ENCODE measurements at regions not wholly inside any gene's neighbourhood (a gene's known extent, or its start where the extent isn't known, plus 50 kb on each side); places are given as distances from the start of the nearest gene placed in this dataset.

DNA sequence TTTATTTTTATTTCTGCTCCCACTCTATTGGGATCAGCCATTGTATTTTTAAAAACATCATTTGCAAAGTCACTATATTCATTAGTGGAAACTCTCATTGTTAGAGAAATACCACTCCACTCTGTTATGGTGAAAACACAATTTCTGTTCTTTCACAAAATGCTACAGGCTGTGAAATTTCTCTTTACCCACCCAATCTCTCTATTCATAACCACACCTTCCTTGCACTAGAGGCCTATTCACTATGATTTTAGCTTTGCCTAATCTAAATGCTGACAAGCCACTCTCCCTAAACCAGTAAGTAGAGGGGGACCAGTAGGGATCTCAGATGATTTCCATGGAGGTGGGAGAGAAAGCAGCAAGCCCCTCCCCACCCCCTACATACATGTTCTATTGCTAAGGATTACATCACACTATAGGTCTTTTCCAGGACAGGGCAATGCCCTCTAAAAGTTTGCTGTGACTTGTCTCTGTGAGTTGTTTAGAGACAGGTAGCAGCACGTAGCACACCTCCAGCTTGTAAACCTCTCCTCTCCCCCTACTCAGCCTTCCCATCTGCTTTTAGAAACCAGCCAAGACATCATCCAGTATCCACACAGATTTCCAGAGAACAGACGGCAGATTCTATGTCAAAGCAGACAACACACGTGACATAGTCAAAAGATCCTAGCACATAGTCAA is 58.3 kb upstream of the PPP1R3C start:
- no peak for DNase-seq

DNA sequence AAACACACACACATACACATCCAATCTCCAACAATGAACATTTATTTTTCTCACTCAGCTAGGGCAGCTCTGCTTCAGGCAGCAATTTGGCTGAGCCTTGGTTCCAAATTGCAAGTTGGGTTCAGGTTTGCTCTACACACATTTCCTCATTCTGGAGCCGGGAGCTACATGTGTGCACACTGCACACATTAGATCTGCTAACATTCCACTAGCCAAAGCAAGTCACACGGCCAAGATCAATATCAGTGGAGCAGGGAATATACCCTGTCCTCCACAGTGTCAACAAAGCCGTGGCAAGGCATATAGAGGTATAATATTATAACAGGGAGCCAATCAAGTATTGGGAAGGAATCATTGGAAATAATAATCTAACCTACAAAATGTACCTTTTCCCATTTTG is 57.5 kb upstream of the PPP1R3C start:
- no peak for DNase-seq

DNA sequence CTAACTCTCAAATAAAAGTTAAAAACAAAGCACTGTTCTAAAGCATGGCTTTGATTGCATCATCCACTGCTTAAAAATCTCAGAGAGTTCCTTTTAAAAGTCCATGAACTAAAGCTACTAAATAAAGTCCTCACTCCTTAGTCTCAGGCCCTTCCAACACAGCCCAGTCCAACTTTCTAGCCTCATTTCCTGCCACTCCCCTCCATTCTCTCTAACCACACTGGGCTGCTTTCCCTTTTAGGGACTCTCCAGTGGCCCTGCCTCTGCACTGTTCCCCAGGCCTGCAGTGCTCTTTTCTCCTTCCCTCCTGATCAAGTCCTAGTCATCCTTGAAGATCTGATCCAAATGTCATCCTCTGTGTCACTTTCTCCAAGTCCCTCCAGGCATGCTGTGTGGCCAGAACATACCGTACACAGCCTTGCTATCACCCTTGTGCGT is 56.9 kb upstream of the PPP1R3C start:
- DNase-seq, result no peak

DNA sequence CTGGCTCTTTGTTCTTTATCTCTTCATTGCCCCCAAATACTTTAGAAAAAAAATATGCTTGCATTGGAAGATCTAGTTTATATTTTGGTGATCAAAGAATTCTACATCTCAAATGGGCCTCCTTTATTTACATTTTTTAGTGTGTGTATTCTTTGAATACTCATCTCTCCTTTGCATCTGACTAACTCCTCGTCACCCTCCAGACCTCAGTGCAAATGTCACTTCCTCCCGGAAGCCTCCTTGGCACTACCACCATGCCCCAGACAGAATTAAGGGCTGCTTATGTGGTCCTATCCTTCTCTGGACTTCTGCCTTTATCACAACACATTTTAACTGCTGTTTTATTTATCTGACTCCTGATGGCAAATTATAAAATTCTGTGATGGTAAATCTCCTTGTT is 52.0 kb upstream of the PPP1R3C start:
- DNase-seq, result no peak

DNA sequence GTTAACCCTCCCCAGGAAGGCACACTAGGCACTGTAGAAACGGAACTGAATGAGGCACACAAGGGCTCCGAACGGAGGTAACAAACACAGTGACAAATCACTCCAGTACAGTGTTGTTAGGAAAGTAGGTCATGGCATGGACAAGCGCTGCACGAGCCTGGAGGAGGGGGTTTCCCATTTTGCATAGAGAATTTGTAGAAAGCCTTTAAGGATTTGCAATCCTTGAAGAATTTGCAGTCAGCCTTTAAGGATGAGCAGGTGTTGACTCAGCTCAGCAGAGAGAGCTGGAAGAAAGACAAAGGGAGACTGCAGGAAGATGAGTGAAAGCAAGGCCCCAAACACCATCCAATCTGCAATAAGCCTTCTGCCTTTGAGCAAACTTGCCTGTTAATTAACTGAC is 51.1 kb upstream of the PPP1R3C start:
- no peak for DNase-seq

DNA sequence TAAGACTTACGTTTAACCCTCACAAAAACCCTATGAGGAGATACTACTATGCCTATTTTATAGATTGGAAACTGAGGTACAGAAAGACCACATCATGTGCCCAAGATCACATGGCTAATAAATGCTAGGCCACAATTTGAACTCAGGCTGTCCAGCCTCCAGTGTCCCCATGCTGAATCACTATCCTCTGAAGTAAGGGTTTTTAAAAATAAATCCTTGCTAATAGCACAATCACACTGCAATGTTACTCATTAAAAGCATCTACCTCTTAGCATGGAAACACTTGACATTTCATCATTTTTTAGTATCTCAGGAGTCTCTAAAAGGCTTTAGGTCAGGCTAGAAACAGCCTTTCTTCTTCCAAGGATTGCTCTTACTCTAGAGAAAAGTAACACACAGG is 50.0 kb upstream of the PPP1R3C start:
- no peak for DNase-seq

Measured in activated CD4-positive, alpha-beta T cell treated with anti-CD3 and anti-CD28 coated beads, Interleukin-2, amount 50 U/mL, for 16 hours (primary cell).